MM.1S (cell line): ENCODE measurements at regions not wholly inside any gene's neighbourhood (a gene's known extent, or its start where the extent isn't known, plus 50 kb on each side); places are given as distances from the start of the nearest gene placed in this dataset.

Source experiments
- CTCF ChIP-seq: fragments of 300-600 bp; sonication (generic); IDR thresholded peaks from 2 replicates; pipeline ENCODE4 v1.5.1; 2016; ENCODE audit warnings: antibody characterized with exemption, low read length, mixed read lengths
- EZH2 ChIP-seq: fragments of 300-600 bp; sonication (generic); optimal IDR thresholded peaks from 2 replicates; pipeline ENCODE3; 2017; ENCODE audit warnings: low read depth, mild to moderate bottlenecking, antibody characterized with exemption, low read length, mixed read lengths

DNA sequence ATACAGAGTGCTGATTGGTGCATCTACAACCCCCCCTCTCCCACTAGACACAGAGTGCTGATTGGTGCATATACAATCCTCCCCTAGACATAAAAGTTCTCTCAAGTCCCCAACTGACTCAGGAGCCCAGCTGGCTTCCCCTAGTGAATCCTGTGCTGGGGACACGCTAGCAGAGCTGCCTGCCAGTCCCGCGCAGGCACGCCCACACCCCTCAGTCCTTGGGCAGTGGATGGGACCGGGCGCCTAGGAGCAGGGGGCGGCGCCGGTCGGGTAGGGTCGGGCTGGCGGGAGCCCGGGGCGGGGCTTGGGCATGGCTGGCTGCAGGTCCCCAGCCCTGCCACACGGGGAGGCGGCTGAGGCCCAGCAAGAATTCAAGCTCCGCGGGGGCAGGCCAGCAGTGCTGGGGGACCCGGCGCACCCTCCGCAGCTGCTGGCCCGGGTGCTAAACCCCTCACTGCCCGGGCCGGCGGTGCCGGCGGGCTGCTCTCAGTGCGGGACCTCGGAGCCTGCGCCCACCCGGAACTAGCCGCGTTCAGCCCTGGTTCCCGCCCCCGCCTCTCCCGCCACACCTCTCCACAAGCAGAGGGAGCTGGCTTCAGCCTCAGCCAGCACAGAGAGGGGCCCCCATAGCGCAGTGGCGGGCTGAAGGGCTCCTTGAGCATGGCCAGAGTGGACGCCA, 64.3 kb upstream of the DDHD1 start:
- TF ChIP-seq CTCF (peak; percentile 24; the same call in 1 of the 2 replicates), EZH2 (no peak)
